Hepatocyte (in vitro differentiated cells): ENCODE measurements at regions not wholly inside any gene's neighbourhood (a gene's known extent, or its start where the extent isn't known, plus 50 kb on each side); places are given as distances from the start of the nearest gene placed in this dataset.

Source experiments
- CTCF ChIP-seq: fragments of 200-600 bp; sonication (generic); IDR thresholded peaks from 2 replicates; pipeline ENCODE4 v1.5.1; 2016; ENCODE audit warnings: antibody characterized with exemption, mild to moderate bottlenecking; ENCODE audit not compliant: poor library complexity
- EZH2 ChIP-seq: fragments of 200-600 bp; sonication (generic); IDR thresholded peaks from 2 replicates; pipeline ENCODE4 v1.6.1; 2016; ENCODE audit warnings: antibody characterized with exemption, mild to moderate bottlenecking, borderline replicate concordance

DNA sequence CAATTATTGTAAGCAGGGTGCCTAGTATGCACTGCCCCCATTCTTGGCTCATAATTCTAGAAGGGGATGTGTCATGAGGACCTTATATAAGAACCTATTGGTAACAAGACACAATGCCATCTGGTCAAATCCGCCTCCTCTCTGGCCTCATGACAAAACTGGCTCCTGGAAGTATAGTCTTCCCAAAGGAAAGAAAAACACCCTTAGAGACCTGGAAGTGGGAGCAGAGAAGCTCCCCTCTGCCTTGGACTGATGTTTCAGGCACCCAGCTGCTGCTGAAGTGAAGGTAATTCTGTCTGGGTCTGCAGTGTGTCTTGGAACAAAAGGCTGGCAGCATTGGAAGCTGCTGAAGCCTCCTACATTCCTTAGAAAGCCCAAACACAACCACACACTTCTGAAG is 107.2 kb upstream of the CLSTN2 start:
- no peak for TF ChIP-seq CTCF
- no peak for TF ChIP-seq EZH2
